ENCODE measurements at regions not wholly inside any gene's neighbourhood (a gene's known extent, or its start where the extent isn't known, plus 50 kb on each side); places are given as distances from the start of the nearest gene placed in this dataset.

- TF ChIP-seq EZH2 (IDR thresholded peaks at IDR 0.05) (no peak), POLR2AphosphoS5 (IDR thresholded peaks at IDR 0.05; ENCODE audit: borderline replicate concordance, low read depth, low read length) (no peak), FOXP2 (optimal IDR thresholded peaks at IDR 0.05; ENCODE audit: control extremely low read depth, extremely low read length, insufficient read depth) (no peak)
Observed at GRCh38 chr13:86760620-86761019, 910.6 kb upstream of the SLITRK5 start.

All from SK-N-MC (cell line).